Head of caudate nucleus (tissue), 42 donors: ENCODE measurements at regions not wholly inside any gene's neighbourhood (a gene's known extent, or its start where the extent isn't known, plus 50 kb on each side); places are given as distances from the start of the nearest gene placed in this dataset.

Source experiments
- DNase-seq, 42 donors: peaks; one replicate each; pipeline versions ENCODE4 v3.0.0 to v3.0.0-alpha.2; 2020 to 2021; ENCODE audit warnings: mixed read lengths in 7 of 42
- intact Hi-C: fragments of 100-400 bp; cut with DNase I; formaldehyde crosslinking; loops from one replicate; pipeline ENCODE4 v1.15.0; 2022

GRCh38 chr10:9786101-9786500 lies 1231.6 kb upstream of the CELF2 start:
- intact Hi-C loops: no loop called here
- DNase-seq: no peak

- intact Hi-C loops: no loop called here
- no peak for DNase-seq
Observed at GRCh38 chr10:9786576-9786975, 1231.1 kb upstream of the CELF2 start.

GRCh38 chr10:9789996-9790395 lies 1227.7 kb upstream of the CELF2 start:
- DNase-seq: no peak
- intact Hi-C loops: no loop called here

GRCh38 chr10:9792181-9792580 lies 1225.5 kb upstream of the CELF2 start:
- DNase-seq: peak in 10 of 42 donors; percentile 2 to 64 (median 11)
- intact Hi-C loops: no loop called here

GRCh38 chr10:9796564-9796963 lies 1221.1 kb upstream of the CELF2 start:
- intact Hi-C loops: no loop called here
- DNase-seq: no peak

GRCh38 chr10:9800011-9800410 lies 1217.7 kb upstream of the CELF2 start:
- intact Hi-C loops: no loop called here
- no peak for DNase-seq

GRCh38 chr10:9800571-9800970 lies 1217.1 kb upstream of the CELF2 start:
- intact Hi-C loops: no loop called here
- DNase-seq: no peak

- intact Hi-C loops: no loop called here
- DNase-seq: no peak
Observed at GRCh38 chr10:9807846-9808245, 1209.8 kb upstream of the CELF2 start.

- DNase-seq: no peak
- intact Hi-C loops: no loop called here
Observed at GRCh38 chr10:9811601-9812000, 1206.1 kb upstream of the CELF2 start.

- intact Hi-C loops: no loop called here
- DNase-seq: no peak
Observed at GRCh38 chr10:9814285-9814864, 1203.3 kb upstream of the CELF2 start.

- intact Hi-C loops: no loop called here
- DNase-seq: no peak
Observed at GRCh38 chr10:9819756-9820494, 1197.7 kb upstream of the CELF2 start.

GRCh38 chr10:9823268-9823930 lies 1194.3 kb upstream of the CELF2 start:
- DNase-seq: no peak
- intact Hi-C loops: no loop called here

GRCh38 chr10:9824631-9825071 lies 1193.0 kb upstream of the CELF2 start:
- intact Hi-C loops: no loop called here
- DNase-seq: no peak

GRCh38 chr10:9825491-9826018 lies 1192.1 kb upstream of the CELF2 start:
- intact Hi-C loops: no loop called here
- no peak for DNase-seq

- intact Hi-C loops: no loop called here
- DNase-seq: no peak
Observed at GRCh38 chr10:9828110-9828509, 1189.6 kb upstream of the CELF2 start.

- no peak for DNase-seq
- intact Hi-C loops: no loop called here
Observed at GRCh38 chr10:9833942-9834341, 1183.7 kb upstream of the CELF2 start.

- no peak for DNase-seq
- intact Hi-C loops: no loop called here
Observed at GRCh38 chr10:9834434-9834833, 1183.2 kb upstream of the CELF2 start.

- no peak for DNase-seq
- intact Hi-C loops: no loop called here
Observed at GRCh38 chr10:9845075-9845474, 1172.6 kb upstream of the CELF2 start.

GRCh38 chr10:9848278-9848677 lies 1169.4 kb upstream of the CELF2 start:
- DNase-seq: no peak
- intact Hi-C loops: no loop called here

GRCh38 chr10:9848981-9849380 lies 1168.7 kb upstream of the CELF2 start:
- no peak for DNase-seq
- intact Hi-C loops: no loop called here
